AG04449 (cell line): ENCODE measurements at regions not wholly inside any gene's neighbourhood (a gene's known extent, or its start where the extent isn't known, plus 50 kb on each side); places are given as distances from the start of the nearest gene placed in this dataset.

Experiments used
- CTCF ChIA-PET: fragments of 350-600 bp; formaldehyde crosslinking; extraction: SDS; loops from one replicate; lab custom pipeline; 2021; ENCODE audit warnings: antibody characterized with exemption; lab: Yijun Ruan, JAX
- POLR2A ChIA-PET: fragments of 400-600, 350-600 bp; formaldehyde crosslinking; extraction: SDS; loops from one replicate; lab custom pipeline; 2020; ENCODE audit warnings: antibody characterized with exemption, inconsistent platforms; lab: Yijun Ruan, JAX
- DNase-seq: peaks from one replicate; pipeline ENCODE4 v3.0.0-alpha.2; 2010; ENCODE audit warnings: low read depth, low spot score
- H3K4me3 ChIP-seq: 2 replicates; pipeline ENCODE4 v1.5.1; 2011; ENCODE audit warnings: low read depth, mild to moderate bottlenecking, control low read depth, low read length
- TF ChIP-seq, protein P1 (sequence below): IDR thresholded peaks from one replicate; pipeline ENCODE4 v1.5.1; 2011; ENCODE audit warnings: mild to moderate bottlenecking, moderate library complexity, low read length, control low read depth, inconsistent platforms; ENCODE audit not compliant: insufficient read depth; ENCODE audit errors: missing control alignments

DNA sequence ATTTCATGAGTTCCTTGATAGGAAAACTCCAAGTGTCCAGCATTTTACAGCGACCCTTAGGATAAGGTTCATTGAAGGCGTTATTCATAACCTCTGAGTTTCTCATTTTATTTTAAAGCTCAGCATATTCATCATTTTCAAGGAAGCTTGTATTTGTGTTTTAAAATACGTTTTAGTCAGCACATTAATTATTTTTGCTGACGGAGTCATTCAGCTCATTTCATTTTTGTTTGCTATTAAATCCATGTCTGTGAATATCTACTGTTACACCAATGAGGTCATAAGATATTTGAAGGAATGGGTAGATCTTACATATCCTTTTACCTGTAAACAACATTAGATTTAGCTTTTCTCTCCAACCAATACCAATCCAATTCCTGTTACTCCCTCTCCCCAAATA is 1766.3 kb upstream of the PCDH10 start:
- TF ChIP-seq, protein P1, sequence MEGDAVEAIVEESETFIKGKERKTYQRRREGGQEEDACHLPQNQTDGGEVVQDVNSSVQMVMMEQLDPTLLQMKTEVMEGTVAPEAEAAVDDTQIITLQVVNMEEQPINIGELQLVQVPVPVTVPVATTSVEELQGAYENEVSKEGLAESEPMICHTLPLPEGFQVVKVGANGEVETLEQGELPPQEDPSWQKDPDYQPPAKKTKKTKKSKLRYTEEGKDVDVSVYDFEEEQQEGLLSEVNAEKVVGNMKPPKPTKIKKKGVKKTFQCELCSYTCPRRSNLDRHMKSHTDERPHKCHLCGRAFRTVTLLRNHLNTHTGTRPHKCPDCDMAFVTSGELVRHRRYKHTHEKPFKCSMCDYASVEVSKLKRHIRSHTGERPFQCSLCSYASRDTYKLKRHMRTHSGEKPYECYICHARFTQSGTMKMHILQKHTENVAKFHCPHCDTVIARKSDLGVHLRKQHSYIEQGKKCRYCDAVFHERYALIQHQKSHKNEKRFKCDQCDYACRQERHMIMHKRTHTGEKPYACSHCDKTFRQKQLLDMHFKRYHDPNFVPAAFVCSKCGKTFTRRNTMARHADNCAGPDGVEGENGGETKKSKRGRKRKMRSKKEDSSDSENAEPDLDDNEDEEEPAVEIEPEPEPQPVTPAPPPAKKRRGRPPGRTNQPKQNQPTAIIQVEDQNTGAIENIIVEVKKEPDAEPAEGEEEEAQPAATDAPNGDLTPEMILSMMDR, result no peak
- CTCF ChIA-PET, result no interaction called here
- DNase-seq, result no peak
- H3K4me3 ChIP-seq, result no peak overlapping the region
- POLR2A ChIA-PET, result no interaction called here

DNA sequence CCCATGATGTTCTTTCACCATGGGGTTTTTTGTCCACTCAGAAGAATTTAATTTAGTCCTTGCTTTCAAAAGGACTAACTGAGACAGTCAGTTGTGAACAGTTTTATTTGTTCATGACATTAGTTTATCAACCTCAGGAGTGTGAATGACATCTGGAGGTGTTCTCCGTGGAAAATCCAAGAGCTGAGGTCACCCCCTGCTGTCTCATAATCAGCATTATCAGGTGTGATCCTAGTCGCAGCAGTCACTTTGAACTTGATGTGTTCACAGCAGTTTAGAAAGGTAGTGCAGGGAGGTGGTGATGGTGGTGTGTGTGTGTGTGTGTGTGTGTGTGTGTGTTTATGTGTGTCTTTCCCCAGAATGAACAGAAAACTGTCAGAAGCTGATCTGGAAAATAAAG is 1760.8 kb upstream of the PCDH10 start:
- TF ChIP-seq, protein P1, result no peak
- no peak overlapping the region for H3K4me3 ChIP-seq
- ChIA-PET POLR2A (no interaction called here), CTCF (no interaction called here)
- no peak for DNase-seq

DNA sequence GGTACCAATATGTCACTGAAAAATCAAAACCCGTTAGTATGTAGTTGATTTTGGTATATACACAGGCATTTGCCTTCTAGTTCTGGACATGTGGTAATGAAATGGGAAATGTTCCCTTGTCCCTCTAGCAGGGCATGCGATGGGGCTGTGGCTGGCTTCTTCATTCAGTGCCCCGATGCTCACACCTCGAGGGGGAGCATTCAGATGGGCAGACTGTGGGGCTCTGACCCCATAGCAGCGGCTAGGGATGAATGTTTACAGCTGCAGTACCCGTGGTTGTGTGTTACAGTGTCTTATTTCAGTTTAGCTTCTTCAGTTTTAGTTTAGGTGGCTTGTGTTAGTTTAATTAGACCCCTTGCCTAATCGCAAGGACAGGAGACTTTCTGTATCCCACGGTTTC is 1741.0 kb upstream of the PCDH10 start:
- CTCF ChIA-PET, result no interaction called here
- H3K4me3 ChIP-seq, result no peak overlapping the region
- DNase-seq, result no peak
- POLR2A ChIA-PET, result no interaction called here
- TF ChIP-seq, protein P1, result no peak

DNA sequence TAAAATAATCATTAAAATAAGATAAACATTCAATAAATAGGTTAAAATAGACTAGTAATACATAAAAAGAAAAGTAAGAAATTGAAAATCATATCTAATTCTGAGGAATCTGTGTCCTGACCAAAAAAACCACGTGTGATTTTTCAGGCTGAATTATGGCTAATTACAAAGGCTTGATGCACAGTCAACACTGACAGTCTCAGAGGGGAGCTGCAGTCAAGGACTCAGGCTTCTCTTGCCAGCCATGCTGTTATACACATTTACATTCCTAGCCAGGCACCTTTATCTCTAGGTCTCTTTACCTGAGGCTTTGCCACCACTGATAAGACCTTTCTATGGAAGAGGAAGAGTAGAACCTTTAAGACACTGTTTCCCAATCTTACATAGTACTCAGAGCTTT is 1737.7 kb upstream of the PCDH10 start:
- no peak overlapping the region for H3K4me3 ChIP-seq
- POLR2A ChIA-PET, result no interaction called here
- no peak for DNase-seq
- TF ChIP-seq, protein P1, result no peak
- CTCF ChIA-PET, result no interaction called here

DNA sequence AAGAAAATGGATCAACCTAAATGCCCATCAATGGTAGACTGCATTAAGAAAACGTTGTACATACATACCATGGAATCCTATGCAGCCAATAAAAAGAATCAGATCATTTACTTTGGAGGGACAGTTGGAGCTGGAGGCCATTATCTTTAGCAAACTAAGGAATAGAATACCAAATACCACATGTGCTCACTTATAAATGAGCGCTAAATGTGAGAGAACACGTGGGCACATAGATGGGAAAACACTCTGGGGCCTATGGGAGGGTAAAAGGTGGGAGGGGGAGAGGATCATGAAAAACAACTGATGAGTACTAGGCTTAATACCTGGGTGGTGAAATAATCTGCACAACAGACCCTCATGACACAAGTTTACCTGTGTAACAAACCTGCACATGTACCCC is 1729.9 kb upstream of the PCDH10 start:
- no peak for DNase-seq
- CTCF ChIA-PET, result no interaction called here
- TF ChIP-seq, protein P1, result no peak
- POLR2A ChIA-PET, result no interaction called here
- no peak overlapping the region for H3K4me3 ChIP-seq

DNA sequence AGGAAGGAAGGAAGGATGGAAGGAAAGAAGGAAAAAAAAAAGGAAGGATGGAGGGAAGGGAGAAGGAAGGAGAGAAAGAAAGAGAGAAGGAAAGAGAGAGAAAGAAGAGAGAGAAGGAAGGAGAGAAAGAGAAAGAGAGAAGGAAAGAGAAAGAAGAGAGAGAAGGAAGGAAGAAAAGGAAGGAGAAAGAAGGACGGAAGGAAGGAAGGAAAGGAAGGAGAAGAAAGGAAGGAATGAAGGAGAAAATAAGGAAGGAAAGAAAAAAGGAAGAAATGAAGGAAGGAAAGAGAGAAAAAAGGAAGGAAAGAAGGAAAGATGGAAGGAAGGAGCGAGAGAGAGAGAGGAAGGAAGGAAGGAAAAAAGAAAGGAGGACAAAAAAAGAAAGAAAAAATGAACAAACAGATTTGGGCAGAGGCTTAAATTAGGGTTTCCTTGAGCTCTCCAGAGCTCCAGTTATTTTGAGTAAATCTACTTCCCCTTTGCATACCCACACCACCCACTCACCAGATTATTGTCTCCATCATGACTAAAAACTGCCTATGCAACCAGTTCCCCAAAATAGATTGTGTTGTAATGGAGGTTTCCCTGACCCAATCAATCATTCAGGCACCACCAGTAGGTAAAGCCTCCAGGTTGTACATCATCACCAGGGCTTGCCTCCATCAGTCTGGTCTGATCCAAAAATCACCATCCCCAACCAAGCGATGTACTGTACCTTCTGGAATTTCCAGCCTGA is 1722.9 kb upstream of the PCDH10 start:
- no peak for DNase-seq
- H3K4me3 ChIP-seq, result no peak overlapping the region
- TF ChIP-seq, protein P1, result no peak
- ChIA-PET POLR2A (no interaction called here), CTCF (no interaction called here)
